NK-92 treated with Interleukin-12 subunit alpha and Interleukin-12 subunit beta, amount 100 ng/mL, for 24 hours (cell line): ENCODE measurements at regions not wholly inside any gene's neighbourhood (a gene's known extent, or its start where the extent isn't known, plus 50 kb on each side); places are given as distances from the start of the nearest gene placed in this dataset.
"Not testable (repeated sequence)": the region's sequence is repeated elsewhere in the genome, so short reads cannot be mapped to it uniquely, and the experiment has no call there.

Experiments used
- DNase-seq: peaks from one replicate; lab custom pipeline; 2025; lab: John Stamatoyannopoulos, UW

GRCh38 chr2:120626566-120626965 lies 109.1 kb upstream of the GLI2 start:
- DNase-seq, result no peak

GRCh38 chr2:120628248-120628647 lies 107.4 kb upstream of the GLI2 start:
- DNase-seq, result no peak

GRCh38 chr2:120629241-120629895 lies 106.3 kb upstream of the GLI2 start:
- no peak for DNase-seq

- DNase-seq, result no peak
Measured at GRCh38 chr2:120630031-120630701, 105.5 kb upstream of the GLI2 start.

- no peak for DNase-seq
Measured at GRCh38 chr2:120631236-120631635, 104.4 kb upstream of the GLI2 start.

- DNase-seq, result no peak
Measured at GRCh38 chr2:120631724-120632123, 103.9 kb upstream of the GLI2 start.

- no peak for DNase-seq
Measured at GRCh38 chr2:120632796-120633646, 102.6 kb upstream of the GLI2 start.

GRCh38 chr2:120634533-120634932 lies 101.1 kb upstream of the GLI2 start:
- DNase-seq, result no peak

- no peak for DNase-seq
Measured at GRCh38 chr2:120635146-120635545, 100.5 kb upstream of the GLI2 start.

GRCh38 chr2:120637847-120638246 lies 97.8 kb upstream of the GLI2 start:
- DNase-seq, result no peak

GRCh38 chr2:120638450-120638849 lies 97.2 kb upstream of the GLI2 start:
- DNase-seq, result no peak

- DNase-seq, result no peak
Measured at GRCh38 chr2:120641366-120641771, 94.3 kb upstream of the GLI2 start.

- no peak for DNase-seq
Measured at GRCh38 chr2:120642646-120643045, 93.0 kb upstream of the GLI2 start.

GRCh38 chr2:120646994-120647393 lies 88.7 kb upstream of the GLI2 start:
- DNase-seq, result no peak

GRCh38 chr2:120647487-120647886 lies 88.2 kb upstream of the GLI2 start:
- DNase-seq, result no peak

- DNase-seq, result not testable (repeated sequence)
Measured at GRCh38 chr2:120649381-120649780, 86.3 kb upstream of the GLI2 start.

- no peak for DNase-seq
Measured at GRCh38 chr2:120650022-120650644, 85.5 kb upstream of the GLI2 start.

- no peak for DNase-seq
Measured at GRCh38 chr2:120651818-120652217, 83.8 kb upstream of the GLI2 start.

- DNase-seq, result no peak
Measured at GRCh38 chr2:120653046-120653445, 82.6 kb upstream of the GLI2 start.

- no peak for DNase-seq
Measured at GRCh38 chr2:120653871-120654270, 81.8 kb upstream of the GLI2 start.

- DNase-seq, result no peak
Measured at GRCh38 chr2:120654381-120655134, 81.1 kb upstream of the GLI2 start.
